Cerebellar cortex (tissue), 1 donor: ENCODE measurements at regions not wholly inside any gene's neighbourhood (a gene's known extent, or its start where the extent isn't known, plus 50 kb on each side); places are given as distances from the start of the nearest gene placed in this dataset.

Source experiments
- DNase-seq: peaks from one replicate; pipeline ENCODE4 v3.0.0-alpha.2; 2015; ENCODE audit warnings: low spot score

DNA sequence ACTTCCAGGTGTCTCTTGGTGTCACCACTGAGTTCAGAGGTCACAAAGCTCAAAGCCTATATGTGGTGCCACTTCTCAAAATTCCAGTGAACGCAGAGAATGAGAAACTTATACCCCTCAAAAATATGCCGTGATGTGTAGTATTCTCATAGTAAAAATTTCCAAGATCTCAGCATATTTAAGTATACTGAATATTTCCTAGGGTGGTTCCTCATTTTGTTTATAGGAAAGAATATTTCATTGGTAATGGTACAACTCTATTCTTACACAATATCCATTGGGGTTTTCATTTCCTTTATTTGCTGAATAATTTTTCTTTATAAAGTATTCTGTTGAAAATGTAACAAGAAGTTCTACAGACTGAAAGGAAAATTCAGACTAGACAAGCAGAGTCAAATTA, 58.9 kb upstream of the ADO start:
- no peak for DNase-seq

DNA sequence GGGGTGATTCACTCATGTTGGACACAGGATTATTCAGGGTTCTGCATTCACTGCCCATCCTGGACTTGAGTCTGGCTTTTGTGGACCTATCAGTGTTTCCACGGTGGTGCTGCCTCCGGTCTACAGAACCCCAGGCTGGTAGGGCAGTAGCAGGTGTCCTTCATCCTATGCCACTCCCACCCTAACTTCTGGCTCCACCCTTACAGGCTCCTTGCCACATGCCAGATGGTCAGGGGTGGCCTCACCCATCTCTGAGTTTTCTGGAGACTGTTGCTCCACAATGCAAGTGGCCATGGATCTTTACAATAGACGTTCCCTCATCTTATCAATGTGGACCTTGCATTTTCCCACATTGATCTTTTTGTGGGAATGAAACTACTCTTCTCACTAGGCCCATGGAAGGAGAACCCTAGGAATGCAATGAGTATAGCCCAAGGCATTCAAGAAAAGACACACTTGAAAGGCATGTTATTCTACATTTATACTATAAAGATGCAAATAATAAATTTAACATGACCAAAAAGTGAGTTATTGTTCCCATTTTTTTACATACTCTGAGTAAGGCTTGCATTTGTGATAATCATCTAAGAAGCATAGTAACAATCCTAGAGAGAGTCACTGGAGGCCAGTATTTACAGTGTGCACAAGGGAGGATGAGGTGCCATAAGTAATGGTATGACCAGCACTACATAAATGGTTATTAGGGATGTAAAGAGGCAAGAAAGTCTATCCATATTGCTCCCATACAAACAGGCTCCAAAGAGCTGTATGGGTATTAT, 57.4 kb upstream of the ADO start:
- no peak for DNase-seq

DNA sequence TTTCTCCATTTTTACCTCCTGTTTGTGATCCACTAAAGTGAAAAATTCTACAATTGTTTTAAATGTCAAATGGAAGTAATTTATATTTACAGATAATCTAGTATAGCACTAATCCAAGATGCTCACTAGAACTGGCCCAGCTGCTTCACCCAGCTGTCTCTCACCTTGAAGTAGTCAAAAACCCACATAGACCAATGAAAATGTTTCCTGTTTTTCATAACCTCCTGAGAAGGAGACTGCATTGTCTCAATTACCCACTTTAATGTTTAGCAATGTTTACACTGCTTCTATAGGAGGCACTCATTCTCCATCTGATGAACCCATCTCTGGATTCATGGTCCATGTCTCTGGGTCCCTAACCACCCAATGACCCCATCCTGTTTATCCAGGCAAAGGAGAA, 56.1 kb upstream of the ADO start:
- DNase-seq, result no peak

DNA sequence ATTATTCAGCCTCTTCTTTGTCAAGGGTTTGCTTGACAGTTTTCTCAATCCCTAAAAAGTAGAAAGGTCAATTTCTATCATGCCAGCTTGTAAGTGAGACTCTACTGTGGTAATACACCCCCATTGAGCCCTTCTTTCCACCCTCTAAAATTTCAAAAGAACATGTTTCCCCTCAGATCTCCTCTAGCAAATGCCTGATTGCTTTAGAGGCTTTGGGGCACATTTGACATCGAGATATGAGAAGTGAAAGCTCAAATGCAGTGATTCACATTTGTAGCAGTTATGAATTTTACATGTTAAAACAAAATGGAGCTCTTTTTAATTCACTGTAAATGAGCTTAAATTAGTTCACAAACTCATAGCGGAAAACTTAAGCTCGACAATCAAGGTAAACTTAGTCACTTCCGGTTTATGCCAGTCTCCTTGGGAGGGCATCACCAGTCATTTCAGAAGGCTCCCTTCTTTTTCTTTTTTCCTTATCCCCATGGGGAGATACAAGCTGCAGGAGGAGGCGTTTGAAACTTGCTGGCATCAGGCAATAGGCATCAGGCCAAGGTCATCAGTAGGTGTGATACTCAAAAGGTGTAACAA, 55.3 kb upstream of the ADO start:
- no peak for DNase-seq
